GM18498 (cell line): ENCODE measurements at regions not wholly inside any gene's neighbourhood (a gene's known extent, or its start where the extent isn't known, plus 50 kb on each side); places are given as distances from the start of the nearest gene placed in this dataset.
"Not testable (repeated sequence)": the region's sequence is repeated elsewhere in the genome, so short reads cannot be mapped to it uniquely, and the experiment has no call there.

Source experiments
- ATAC-seq: cut with Tn5 transposase; IDR thresholded peaks from one replicate; pipeline ENCODE4 v1.9.1; 2021; ENCODE audit warnings: mild to moderate bottlenecking, moderate library complexity; ENCODE audit not compliant: unreplicated experiment

GRCh38 chr10:125407000-125407502 lies 246.7 kb upstream of the CTBP2 start:
- no peak for ATAC-seq

GRCh38 chr10:125404902-125405301 lies 244.5 kb upstream of the CTBP2 start:
- not testable (repeated sequence) for ATAC-seq

- ATAC-seq = no peak
These were observed 241.1 kb upstream of the CTBP2 start for GRCh38 chr10:125401462-125401861.

- no peak for ATAC-seq
These were observed 238.9 kb upstream of the CTBP2 start for GRCh38 chr10:125399289-125399688.

GRCh38 chr10:125398270-125398669 lies 237.9 kb upstream of the CTBP2 start:
- ATAC-seq = no peak

- ATAC-seq = no peak
These were observed 237.2 kb upstream of the CTBP2 start for GRCh38 chr10:125397608-125398007.

- ATAC-seq = no peak
These were observed 236.3 kb upstream of the CTBP2 start for GRCh38 chr10:125396676-125397075.

- no peak for ATAC-seq
These were observed 232.2 kb upstream of the CTBP2 start for GRCh38 chr10:125392609-125393008.

- ATAC-seq = no peak
These were observed 231.8 kb upstream of the CTBP2 start for GRCh38 chr10:125392154-125392553.

- no peak for ATAC-seq
These were observed 229.3 kb upstream of the CTBP2 start for GRCh38 chr10:125389648-125390047.

GRCh38 chr10:125379592-125379991 lies 219.2 kb upstream of the CTBP2 start:
- ATAC-seq = no peak

GRCh38 chr10:125377368-125377767 lies 217.0 kb upstream of the CTBP2 start:
- no peak for ATAC-seq

- no peak for ATAC-seq
These were observed 214.8 kb upstream of the CTBP2 start for GRCh38 chr10:125375210-125375609.

- ATAC-seq = no peak
These were observed 213.2 kb upstream of the CTBP2 start for GRCh38 chr10:125373546-125373945.

- ATAC-seq = no peak
These were observed 210.2 kb upstream of the CTBP2 start for GRCh38 chr10:125370578-125370977.

- no peak for ATAC-seq
These were observed 209.3 kb upstream of the CTBP2 start for GRCh38 chr10:125369382-125370326.

GRCh38 chr10:125368146-125368545 lies 207.8 kb upstream of the CTBP2 start:
- no peak for ATAC-seq

GRCh38 chr10:125363791-125364190 lies 203.4 kb upstream of the CTBP2 start:
- no peak for ATAC-seq

- no peak for ATAC-seq
These were observed 202.6 kb upstream of the CTBP2 start for GRCh38 chr10:125362950-125363349.

GRCh38 chr10:125359401-125359800 lies 199.0 kb upstream of the CTBP2 start:
- no peak for ATAC-seq

GRCh38 chr10:125355657-125356056 lies 195.3 kb upstream of the CTBP2 start:
- no peak for ATAC-seq

GRCh38 chr10:125350519-125350918 lies 190.2 kb upstream of the CTBP2 start:
- no peak for ATAC-seq
